Prostate gland (tissue), 2 donors: ENCODE measurements at regions not wholly inside any gene's neighbourhood (a gene's known extent, or its start where the extent isn't known, plus 50 kb on each side); places are given as distances from the start of the nearest gene placed in this dataset.

ENCODE experiments used
- POLR2AphosphoS5 ChIP-seq: sonication (generic); formaldehyde crosslinking; IDR thresholded peaks from one replicate; pipeline ENCODE4 v1.6.1; 2017; ENCODE audit warnings: antibody characterized with exemption
- TF ChIP-seq, protein P1 (sequence below), 4 experiments: fragments of 200-600 bp in 2 of 4; fragments of 450-650 bp in 2 of 4; sonication (generic) in 2 of 4; IDR thresholded peaks; 1 replicate in 3 of 4; 2 replicates in 1 of 4; pipeline ENCODE4 v1.5.1; 2016 to 2019; ENCODE audit warnings: antibody characterized with exemption in 4 of 4, mild to moderate bottlenecking in 2 of 4, moderate library complexity in 2 of 4

DNA sequence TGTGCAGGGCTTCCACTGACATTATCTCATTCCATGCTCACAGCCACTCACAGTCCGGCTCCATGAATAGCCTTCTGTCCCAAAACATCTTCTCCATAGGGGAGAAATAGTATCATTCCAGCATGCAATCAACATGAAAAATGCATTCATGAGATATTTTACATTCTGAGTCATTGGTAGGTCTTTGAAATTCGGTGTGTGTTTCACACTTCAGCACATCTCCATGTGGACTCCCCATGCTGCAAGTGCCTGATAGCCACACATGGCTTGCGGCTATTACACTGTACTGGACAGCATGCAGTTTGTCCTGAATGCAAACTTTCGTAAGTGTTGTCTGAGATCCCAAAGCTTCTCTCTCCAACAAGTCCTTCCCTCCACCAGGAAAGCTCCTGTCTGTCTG lies 449.3 kb downstream of the MED13L start:
- TF ChIP-seq, protein P1, sequence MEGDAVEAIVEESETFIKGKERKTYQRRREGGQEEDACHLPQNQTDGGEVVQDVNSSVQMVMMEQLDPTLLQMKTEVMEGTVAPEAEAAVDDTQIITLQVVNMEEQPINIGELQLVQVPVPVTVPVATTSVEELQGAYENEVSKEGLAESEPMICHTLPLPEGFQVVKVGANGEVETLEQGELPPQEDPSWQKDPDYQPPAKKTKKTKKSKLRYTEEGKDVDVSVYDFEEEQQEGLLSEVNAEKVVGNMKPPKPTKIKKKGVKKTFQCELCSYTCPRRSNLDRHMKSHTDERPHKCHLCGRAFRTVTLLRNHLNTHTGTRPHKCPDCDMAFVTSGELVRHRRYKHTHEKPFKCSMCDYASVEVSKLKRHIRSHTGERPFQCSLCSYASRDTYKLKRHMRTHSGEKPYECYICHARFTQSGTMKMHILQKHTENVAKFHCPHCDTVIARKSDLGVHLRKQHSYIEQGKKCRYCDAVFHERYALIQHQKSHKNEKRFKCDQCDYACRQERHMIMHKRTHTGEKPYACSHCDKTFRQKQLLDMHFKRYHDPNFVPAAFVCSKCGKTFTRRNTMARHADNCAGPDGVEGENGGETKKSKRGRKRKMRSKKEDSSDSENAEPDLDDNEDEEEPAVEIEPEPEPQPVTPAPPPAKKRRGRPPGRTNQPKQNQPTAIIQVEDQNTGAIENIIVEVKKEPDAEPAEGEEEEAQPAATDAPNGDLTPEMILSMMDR (IDR thresholded peaks at IDR 0.05), result no peak
- no peak for TF ChIP-seq POLR2AphosphoS5
